Fibroblast of lung (primary cell): ENCODE measurements at regions not wholly inside any gene's neighbourhood (a gene's known extent, or its start where the extent isn't known, plus 50 kb on each side); places are given as distances from the start of the nearest gene placed in this dataset.

Source experiments
- DNase-seq, 2 donors: peaks; one replicate each; pipeline versions ENCODE4 v3.0.0 to v3.0.0-alpha.2; 2010; ENCODE audit warnings: low read depth in 2 of 2
- H2AFZ ChIP-seq: 2 replicates; pipeline ENCODE4 v1.5.1; 2012; ENCODE audit warnings: low read length, control low read depth, inconsistent platforms
- H3K27ac ChIP-seq: 2 replicates; pipeline ENCODE4 v1.5.1; 2011; ENCODE audit warnings: low read length, control low read depth; ENCODE audit not compliant: insufficient read depth
- H3K27me3 ChIP-seq: 2 replicates; pipeline ENCODE4 v1.5.1; 2011; ENCODE audit warnings: mild to moderate bottlenecking, low read length; ENCODE audit not compliant: control insufficient read depth, insufficient read depth
- H3K36me3 ChIP-seq: 2 replicates; pipeline ENCODE4 v1.5.1; 2011; ENCODE audit warnings: low read length; ENCODE audit not compliant: control insufficient read depth, insufficient read depth
- H3K4me1 ChIP-seq: 2 replicates; pipeline ENCODE4 v1.5.1; 2011; ENCODE audit warnings: low read length; ENCODE audit not compliant: control insufficient read depth, insufficient read depth; ENCODE audit errors: extremely low read depth
- H3K4me2 ChIP-seq: 2 replicates; pipeline ENCODE4 v1.5.1; 2011; ENCODE audit warnings: low read length, control low read depth; ENCODE audit not compliant: insufficient read depth; ENCODE audit errors: extremely low read depth
- H3K4me3 ChIP-seq, 4 experiments: fragments of 200-600 bp in 1 of 4; sonication (generic) in 1 of 4; replicated peaks in 1 of 4; 2 replicates each; pipeline ENCODE4 v1.5.1; 2011 to 2016; ENCODE audit warnings: low read length in 4 of 4, low read depth in 3 of 4, mild to moderate bottlenecking in 3 of 4, control low read depth in 2 of 4, inconsistent platforms in 1 of 4, mixed read lengths in 1 of 4; ENCODE audit not compliant: insufficient read depth in 1 of 4; ENCODE audit errors: control extremely low read depth in 1 of 4
- H3K79me2 ChIP-seq: 2 replicates; pipeline ENCODE4 v1.5.1; 2012; ENCODE audit warnings: mild to moderate bottlenecking, low read length, inconsistent platforms; ENCODE audit not compliant: control insufficient read depth, insufficient read depth
- H3K9ac ChIP-seq: 2 replicates; pipeline ENCODE4 v1.5.1; 2011; ENCODE audit warnings: mild to moderate bottlenecking, low read length, control low read depth; ENCODE audit not compliant: insufficient read depth
- H3K9me3 ChIP-seq: 2 replicates; pipeline ENCODE4 v1.5.1; 2012; ENCODE audit warnings: low read depth, low read length; ENCODE audit not compliant: control insufficient read depth, insufficient read depth
- H4K20me1 ChIP-seq: 2 replicates; pipeline ENCODE4 v1.5.1; 2011; ENCODE audit warnings: low read length; ENCODE audit not compliant: control insufficient read depth, insufficient read depth; ENCODE audit errors: extremely low read depth
- EZH2 ChIP-seq: IDR thresholded peaks from 2 replicates; pipeline ENCODE4 v1.5.1; 2012; ENCODE audit warnings: low read length, control low read depth, mild to moderate bottlenecking; ENCODE audit errors: missing control alignments
- TF ChIP-seq, protein P1 (sequence below), 2 donors: IDR thresholded peaks in 1 of 2; conservative IDR thresholded peaks in 1 of 2; 1 replicate in 1 of 2; 2 replicates in 1 of 2; pipeline ENCODE4 v1.5.1; 2011 to 2012; ENCODE audit warnings: low read length in 2 of 2, control low read depth in 1 of 2, inconsistent platforms in 1 of 2, low read depth in 1 of 2, mild to moderate bottlenecking in 1 of 2

DNA sequence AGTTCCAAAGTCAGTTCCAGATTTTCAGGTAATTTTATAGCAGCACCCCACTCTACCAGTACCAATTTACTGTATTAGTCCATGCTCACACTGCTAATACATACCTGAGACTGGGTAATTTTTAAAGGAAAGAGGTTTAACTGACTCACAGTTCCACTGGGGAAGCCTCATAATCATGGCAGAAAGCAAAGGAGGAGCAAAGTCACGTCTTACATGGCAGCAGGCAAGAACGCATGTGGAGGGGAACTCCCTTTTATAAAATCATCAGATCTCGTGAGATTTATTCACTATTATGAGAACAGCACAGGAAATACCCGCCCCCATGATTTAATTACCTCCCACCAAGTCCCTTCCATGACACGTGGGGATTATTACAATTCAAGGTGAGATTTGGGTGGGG lies 142.4 kb downstream of the AHR start:
- no peak overlapping the region for H2AFZ ChIP-seq
- no peak overlapping the region for H3K27ac ChIP-seq
- H3K4me2 ChIP-seq = no peak overlapping the region
- TF ChIP-seq EZH2 = no peak
- TF ChIP-seq, protein P1, sequence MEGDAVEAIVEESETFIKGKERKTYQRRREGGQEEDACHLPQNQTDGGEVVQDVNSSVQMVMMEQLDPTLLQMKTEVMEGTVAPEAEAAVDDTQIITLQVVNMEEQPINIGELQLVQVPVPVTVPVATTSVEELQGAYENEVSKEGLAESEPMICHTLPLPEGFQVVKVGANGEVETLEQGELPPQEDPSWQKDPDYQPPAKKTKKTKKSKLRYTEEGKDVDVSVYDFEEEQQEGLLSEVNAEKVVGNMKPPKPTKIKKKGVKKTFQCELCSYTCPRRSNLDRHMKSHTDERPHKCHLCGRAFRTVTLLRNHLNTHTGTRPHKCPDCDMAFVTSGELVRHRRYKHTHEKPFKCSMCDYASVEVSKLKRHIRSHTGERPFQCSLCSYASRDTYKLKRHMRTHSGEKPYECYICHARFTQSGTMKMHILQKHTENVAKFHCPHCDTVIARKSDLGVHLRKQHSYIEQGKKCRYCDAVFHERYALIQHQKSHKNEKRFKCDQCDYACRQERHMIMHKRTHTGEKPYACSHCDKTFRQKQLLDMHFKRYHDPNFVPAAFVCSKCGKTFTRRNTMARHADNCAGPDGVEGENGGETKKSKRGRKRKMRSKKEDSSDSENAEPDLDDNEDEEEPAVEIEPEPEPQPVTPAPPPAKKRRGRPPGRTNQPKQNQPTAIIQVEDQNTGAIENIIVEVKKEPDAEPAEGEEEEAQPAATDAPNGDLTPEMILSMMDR (conservative IDR thresholded peaks at IDR 0.05 in 1 of 2, IDR thresholded peaks at IDR 0.05 in 1 of 2; ENCODE audit: low read depth in 1 of 2, low read length in 2 of 2) = no peak
- H3K9ac ChIP-seq = no peak overlapping the region
- no peaks in the 10 kb centered on the region for H3K27me3 ChIP-seq
- no peak overlapping the region for H3K4me3 ChIP-seq
- H3K36me3 ChIP-seq = no peaks in the 10 kb centered on the region
- DNase-seq = no peak
- H3K79me2 ChIP-seq = no peaks in the 10 kb centered on the region
- H4K20me1 ChIP-seq = no peaks in the 10 kb centered on the region
- no peaks in the 10 kb centered on the region for H3K4me1 ChIP-seq
- H3K9me3 ChIP-seq = no peaks in the 10 kb centered on the region

DNA sequence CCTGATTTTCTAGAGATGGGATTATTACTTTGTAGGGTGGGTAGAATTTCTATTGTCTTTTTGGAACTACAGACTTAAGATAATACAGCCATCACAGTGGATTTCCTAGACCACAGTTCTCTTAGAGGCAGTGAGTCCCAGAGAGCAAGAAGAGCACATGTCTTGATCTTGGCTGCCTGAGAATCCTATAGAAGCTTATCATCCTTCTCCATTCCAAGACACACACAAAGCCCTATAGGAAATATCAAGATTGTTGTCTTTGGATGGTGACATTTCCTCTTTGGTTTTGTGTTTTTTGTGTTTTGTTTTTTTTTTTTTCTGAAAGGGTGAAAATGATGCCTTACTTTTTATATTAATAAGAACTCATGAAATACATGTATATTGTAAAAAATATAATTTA lies 143.1 kb downstream of the AHR start:
- DNase-seq = no peak
- no peak overlapping the region for H2AFZ ChIP-seq
- H3K27ac ChIP-seq = no peak overlapping the region

DNA sequence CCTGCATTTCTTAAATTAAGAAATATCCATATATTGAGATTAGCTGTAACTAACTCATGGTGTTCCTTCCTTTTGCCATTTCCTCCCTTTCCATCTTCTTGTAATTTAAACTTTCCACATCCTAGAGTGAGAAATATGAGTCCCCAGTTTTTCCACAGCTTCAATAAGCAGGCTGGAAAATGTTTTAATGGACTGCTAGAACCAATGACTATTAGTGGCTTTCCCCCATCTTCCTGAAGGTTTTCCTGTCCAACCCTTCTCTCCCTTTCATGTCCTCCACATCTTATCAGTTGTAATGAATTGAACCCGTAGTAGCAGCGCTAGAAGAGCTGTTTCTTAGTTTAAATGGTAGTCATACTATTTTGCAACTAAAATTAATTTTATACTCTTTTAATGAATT lies 145.7 kb downstream of the AHR start:
- Histone ChIP-seq H3K9ac (no peak overlapping the region), H4K20me1 (no peaks in the 10 kb centered on the region), H3K9me3 (no peaks in the 10 kb centered on the region), H2AFZ (no peak overlapping the region), H3K27me3 (no peaks in the 10 kb centered on the region), H3K27ac (no peak overlapping the region), H3K79me2 (no peaks in the 10 kb centered on the region), H3K4me2 (no peak overlapping the region), H3K4me3 (no peak overlapping the region), H3K36me3 (no peaks in the 10 kb centered on the region), H3K4me1 (no peaks in the 10 kb centered on the region)
- no peak for TF ChIP-seq EZH2
- TF ChIP-seq, protein P1 (conservative IDR thresholded peaks at IDR 0.05 in 1 of 2, IDR thresholded peaks at IDR 0.05 in 1 of 2; ENCODE audit: low read depth in 1 of 2, low read length in 2 of 2) = no peak
- no peak for DNase-seq

More for the DNA sequence above, 143.1 kb downstream of the AHR start:
- no peaks in the 10 kb centered on the region for H3K36me3 ChIP-seq
- no peaks in the 10 kb centered on the region for H3K27me3 ChIP-seq
- no peak overlapping the region for H3K4me3 ChIP-seq
- no peaks in the 10 kb centered on the region for H3K9me3 ChIP-seq
- no peaks in the 10 kb centered on the region for H4K20me1 ChIP-seq
- H3K4me2 ChIP-seq = no peak overlapping the region
- TF ChIP-seq, protein P1 (conservative IDR thresholded peaks at IDR 0.05 in 1 of 2, IDR thresholded peaks at IDR 0.05 in 1 of 2; ENCODE audit: low read depth in 1 of 2, low read length in 2 of 2) = no peak
- TF ChIP-seq EZH2 = no peak
- no peak overlapping the region for H3K9ac ChIP-seq
- no peaks in the 10 kb centered on the region for H3K4me1 ChIP-seq
- no peaks in the 10 kb centered on the region for H3K79me2 ChIP-seq
